GM23248 (cell line): ENCODE measurements at regions not wholly inside any gene's neighbourhood (a gene's known extent, or its start where the extent isn't known, plus 50 kb on each side); places are given as distances from the start of the nearest gene placed in this dataset.

Experiments used
- DNase-seq: peaks from one replicate; pipeline ENCODE4 v3.0.0-alpha.2; 2015
- H2AFZ ChIP-seq: fragments of 200-600 bp; sonication (generic); 2 replicates; pipeline ENCODE4 v1.6.1; 2016; ENCODE audit warnings: antibody characterized with exemption
- H3F3A ChIP-seq: fragments of 200-600 bp; sonication (generic); 2 replicates; pipeline ENCODE4 v1.6.1; 2016; ENCODE audit warnings: mild to moderate bottlenecking, antibody characterized with exemption, mixed run types; ENCODE audit not compliant: insufficient read depth
- H3K27ac ChIP-seq: fragments of 200-600 bp; sonication (generic); 2 replicates; pipeline ENCODE4 v1.5.1; 2016; ENCODE audit warnings: mild to moderate bottlenecking
- H3K27me3 ChIP-seq: fragments of 200-600 bp; sonication (generic); replicated peaks from 2 replicates; pipeline ENCODE4 v1.6.1; 2016; ENCODE audit warnings: mild to moderate bottlenecking; ENCODE audit not compliant: insufficient read depth
- H3K36me3 ChIP-seq: fragments of 200-600 bp; sonication (generic); 2 replicates; pipeline ENCODE4 v1.6.1; 2016; ENCODE audit warnings: low read depth, mild to moderate bottlenecking
- H3K4me1 ChIP-seq: fragments of 200-600 bp; sonication (generic); 2 replicates; pipeline ENCODE4 v1.6.1; 2016; ENCODE audit warnings: mild to moderate bottlenecking; ENCODE audit not compliant: insufficient read depth
- H3K4me2 ChIP-seq: fragments of 200-600 bp; sonication (generic); one replicate; pipeline ENCODE4 v1.6.1; 2016; ENCODE audit warnings: mild to moderate bottlenecking; ENCODE audit not compliant: unreplicated experiment
- H3K4me3 ChIP-seq: fragments of 200-600 bp; sonication (generic); 2 replicates; pipeline ENCODE4 v1.5.1; 2016; ENCODE audit warnings: mild to moderate bottlenecking
- H3K79me2 ChIP-seq: fragments of 200-600 bp; sonication (generic); 2 replicates; pipeline ENCODE4 v1.6.1; 2016; ENCODE audit warnings: mild to moderate bottlenecking; ENCODE audit not compliant: insufficient read depth
- H3K9ac ChIP-seq: fragments of 200-600 bp; sonication (generic); 2 replicates; pipeline ENCODE4 v1.6.1; 2016; ENCODE audit warnings: mild to moderate bottlenecking
- H3K9me2 ChIP-seq: fragments of 200-600 bp; sonication (generic); 2 replicates; pipeline ENCODE4 v1.6.1; 2016; ENCODE audit warnings: mixed run types, mild to moderate bottlenecking, moderate library complexity; ENCODE audit not compliant: insufficient read depth
- H3K9me3 ChIP-seq: fragments of 200-600 bp; sonication (generic); one replicate; pipeline ENCODE4 v1.6.1; 2017; ENCODE audit warnings: low read depth
- H4K20me1 ChIP-seq: fragments of 200-600 bp; sonication (generic); 2 replicates; pipeline ENCODE4 v1.6.0; 2016; ENCODE audit not compliant: insufficient read depth
- EZH2 ChIP-seq: fragments of 200-600 bp; sonication (generic); IDR thresholded peaks from 2 replicates; pipeline ENCODE4 v1.6.1; 2018; ENCODE audit warnings: antibody characterized with exemption, mild to moderate bottlenecking; ENCODE audit not compliant: insufficient read depth, poor library complexity, severe bottlenecking
- EZH2phosphoT487 ChIP-seq: fragments of 200-600 bp; sonication (generic); IDR thresholded peaks from 2 replicates; pipeline ENCODE4 v1.6.1; 2018; ENCODE audit warnings: antibody characterized with exemption, moderate library complexity, mild to moderate bottlenecking, low read depth; ENCODE audit not compliant: insufficient read depth
- WGBS, 2 experiments: methylation state at CpG; one replicate each; pipeline ENCODE4 v1.1.6; 2015 to 2017; ENCODE audit warnings: low lambda C conversion rate in 2 of 2, low coverage in 1 of 2; ENCODE audit errors: missing lambda C conversion rate in 2 of 2; 5-methylcytosine and 5-hydroxymethylcytosine counted together
- in situ Hi-C: fragments of 300-500 bp; cut with MboI; formaldehyde crosslinking; loops from 2 replicates; pipeline ENCODE4 v1.15.0; 2020

DNA sequence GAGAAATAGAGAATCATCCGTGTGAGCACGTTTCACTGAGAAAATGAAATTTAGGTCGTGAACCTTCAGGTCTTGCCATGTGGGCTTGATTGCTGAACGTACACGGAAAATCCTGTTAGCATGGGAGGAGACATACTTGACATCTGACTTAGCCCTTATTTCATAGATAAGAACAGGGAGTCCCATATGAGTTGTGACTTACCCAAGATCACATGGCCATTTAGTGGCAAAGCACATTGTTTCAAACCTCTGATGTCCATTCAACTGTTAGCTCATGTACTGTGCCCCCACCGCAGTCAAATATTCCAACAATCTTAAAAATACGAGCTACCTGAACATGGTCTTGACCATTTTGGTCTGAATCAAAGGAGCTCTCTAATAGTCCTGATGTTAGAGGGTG lies 411.2 kb upstream of the FZD8 start:
- Histone ChIP-seq H4K20me1 (no peaks in the 10 kb centered on the region), H2AFZ (no peak overlapping the region), H3K9me3 (no peaks in the 10 kb centered on the region), H3K4me1 (no peaks in the 10 kb centered on the region), H3K27me3 (no peaks in the 10 kb centered on the region), H3K27ac (no peak overlapping the region), H3K9ac (no peak overlapping the region), H3K4me3 (no peak overlapping the region), H3K79me2 (no peaks in the 10 kb centered on the region), H3K4me2 (no peak overlapping the region), H3F3A (no peaks in the 10 kb centered on the region), H3K36me3 (no peaks in the 10 kb centered on the region), H3K9me2 (no peaks in the 10 kb centered on the region)
- in situ Hi-C loops = no loop called here
- DNase-seq = no peak
- WGBS, 2 experiments = 83 to 85% methylated on average over 7 of the region's 7 CpGs
- TF ChIP-seq EZH2 = no peak
- TF ChIP-seq EZH2phosphoT487 = no peak

DNA sequence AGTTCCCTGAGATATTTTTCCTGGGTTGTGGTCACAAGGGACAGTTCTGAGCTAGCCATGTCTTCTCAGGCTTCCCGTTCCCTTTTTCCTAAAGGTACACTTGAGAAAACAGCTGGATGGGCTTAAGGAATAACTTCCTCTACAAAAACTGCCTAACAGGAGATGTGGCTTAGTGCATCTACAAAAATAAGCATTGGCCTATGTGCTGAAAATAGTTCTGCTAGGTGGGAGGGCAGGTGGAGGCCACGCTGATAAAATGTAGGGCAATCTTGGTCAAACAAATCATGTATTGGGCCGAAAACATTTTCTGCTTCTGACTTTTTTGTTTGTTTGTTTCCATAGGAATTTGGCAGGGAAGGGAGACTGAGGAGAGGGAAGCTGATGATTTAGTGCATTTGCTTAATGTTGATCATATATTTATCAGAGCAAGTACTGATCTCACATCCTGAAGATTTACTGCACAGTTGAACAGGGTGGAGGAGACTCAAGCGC lies 409.4 kb upstream of the FZD8 start:
- Histone ChIP-seq H4K20me1 (no peaks in the 10 kb centered on the region), H3K4me3 (no peak overlapping the region), H3K79me2 (no peaks in the 10 kb centered on the region), H3K4me1 (no peaks in the 10 kb centered on the region), H3K9me2 (no peaks in the 10 kb centered on the region), H3K27me3 (no peaks in the 10 kb centered on the region), H3K9ac (no peak overlapping the region), H2AFZ (no peak overlapping the region), H3K9me3 (no peaks in the 10 kb centered on the region), H3F3A (no peaks in the 10 kb centered on the region), H3K36me3 (no peaks in the 10 kb centered on the region), H3K4me2 (no peak overlapping the region), H3K27ac (no peak overlapping the region)
- 74 to 85% methylated on average over 4 of the region's 4 CpGs for WGBS, 2 experiments
- no peak for DNase-seq
- TF ChIP-seq EZH2phosphoT487 (no peak), EZH2 (no peak)
- in situ Hi-C loops = no loop called here

GRCh38 chr10:36050763-36051499 lies 408.8 kb upstream of the FZD8 start:
- Histone ChIP-seq H3K79me2 (no peaks in the 10 kb centered on the region), H4K20me1 (no peaks in the 10 kb centered on the region), H3K4me3 (no peak overlapping the region), H3K9ac (no peak overlapping the region), H3F3A (no peaks in the 10 kb centered on the region), H2AFZ (no peak overlapping the region), H3K9me2 (no peaks in the 10 kb centered on the region), H3K36me3 (no peaks in the 10 kb centered on the region), H3K9me3 (no peaks in the 10 kb centered on the region), H3K4me1 (no peaks in the 10 kb centered on the region), H3K27me3 (no peaks in the 10 kb centered on the region), H3K27ac (no peak overlapping the region), H3K4me2 (no peak overlapping the region)
- 53 to 60% methylated on average over 7 of the region's 7 CpGs for WGBS, 2 experiments
- DNase-seq = peak; percentile 7
- TF ChIP-seq EZH2phosphoT487 (no peak), EZH2 (no peak)
- in situ Hi-C loops = no loop called here

DNA sequence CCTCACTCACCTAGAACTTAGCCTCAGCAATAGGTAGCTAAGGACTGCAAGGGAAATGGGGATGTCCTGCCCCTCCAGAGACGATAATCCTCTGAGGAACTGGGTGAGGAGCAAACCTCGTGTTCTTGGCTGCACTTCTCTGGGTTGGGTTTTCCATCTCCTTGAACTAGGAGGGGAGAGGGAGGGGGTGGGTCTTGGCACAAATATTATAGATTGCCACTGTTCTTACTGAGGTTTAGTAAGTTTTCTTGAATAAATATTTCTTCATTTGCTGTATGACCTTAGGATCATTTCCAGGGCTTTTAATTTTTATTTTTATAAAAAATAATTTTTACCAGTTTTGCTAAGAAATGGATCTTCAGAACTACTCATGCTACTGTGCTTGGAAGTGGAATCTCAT lies 406.7 kb upstream of the FZD8 start:
- TF ChIP-seq EZH2phosphoT487 (no peak), EZH2 (no peak)
- Histone ChIP-seq H3K4me2 (no peak overlapping the region), H3K79me2 (no peaks in the 10 kb centered on the region), H3K9me2 (no peaks in the 10 kb centered on the region), H3K4me3 (no peak overlapping the region), H3K4me1 (no peaks in the 10 kb centered on the region), H4K20me1 (no peaks in the 10 kb centered on the region), H3K9ac (no peak overlapping the region), H3F3A (no peaks in the 10 kb centered on the region), H3K27me3 (no peaks in the 10 kb centered on the region), H3K36me3 (no peaks in the 10 kb centered on the region), H2AFZ (no peak overlapping the region), H3K9me3 (no peaks in the 10 kb centered on the region), H3K27ac (no peak overlapping the region)
- in situ Hi-C loops = no loop called here
- DNase-seq = no peak
- WGBS, 2 experiments = 17 to 31% methylated on average over 2 of the region's 2 CpGs

DNA sequence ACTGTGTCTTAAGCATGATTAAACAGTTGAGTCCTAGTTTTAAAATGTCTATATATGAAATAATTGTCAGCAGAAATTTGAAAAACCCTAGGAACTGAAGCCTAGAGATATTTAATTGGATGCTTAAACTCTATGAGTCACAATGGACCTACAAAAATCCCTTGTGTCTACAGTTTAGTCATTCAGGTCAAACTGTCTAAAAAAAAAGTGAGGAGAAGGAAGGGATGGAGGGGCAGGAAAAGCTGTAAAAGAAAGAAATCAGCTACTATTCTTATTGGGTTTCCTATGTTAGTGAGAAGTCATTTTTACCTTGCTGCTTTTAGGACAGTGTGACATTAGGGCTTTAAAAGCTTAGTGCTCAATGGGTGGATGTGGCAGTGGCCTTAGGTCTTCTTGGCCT lies 406.1 kb upstream of the FZD8 start:
- Histone ChIP-seq H3K4me1 (no peaks in the 10 kb centered on the region), H3K9ac (no peak overlapping the region), H3K36me3 (no peaks in the 10 kb centered on the region), H3K9me2 (no peaks in the 10 kb centered on the region), H4K20me1 (no peaks in the 10 kb centered on the region), H2AFZ (no peak overlapping the region), H3K27ac (no peak overlapping the region), H3K4me2 (no peak overlapping the region), H3K4me3 (no peak overlapping the region), H3K9me3 (no peaks in the 10 kb centered on the region), H3K27me3 (no peaks in the 10 kb centered on the region), H3K79me2 (no peaks in the 10 kb centered on the region), H3F3A (no peaks in the 10 kb centered on the region)
- peak; percentile 56 for DNase-seq
- TF ChIP-seq EZH2phosphoT487 (no peak), EZH2 (no peak)
- in situ Hi-C loops = no loop called here
